ENCODE measurements at regions not wholly inside any gene's neighbourhood (a gene's known extent, or its start where the extent isn't known, plus 50 kb on each side); places are given as distances from the start of the nearest gene placed in this dataset.
A peak's percentile ranks its signal among the peaks of the same experiment; 100 is the strongest.
"Not testable (repeated sequence)": the region's sequence is repeated elsewhere in the genome, so short reads cannot be mapped to it uniquely, and the experiment has no call there.

DNA sequence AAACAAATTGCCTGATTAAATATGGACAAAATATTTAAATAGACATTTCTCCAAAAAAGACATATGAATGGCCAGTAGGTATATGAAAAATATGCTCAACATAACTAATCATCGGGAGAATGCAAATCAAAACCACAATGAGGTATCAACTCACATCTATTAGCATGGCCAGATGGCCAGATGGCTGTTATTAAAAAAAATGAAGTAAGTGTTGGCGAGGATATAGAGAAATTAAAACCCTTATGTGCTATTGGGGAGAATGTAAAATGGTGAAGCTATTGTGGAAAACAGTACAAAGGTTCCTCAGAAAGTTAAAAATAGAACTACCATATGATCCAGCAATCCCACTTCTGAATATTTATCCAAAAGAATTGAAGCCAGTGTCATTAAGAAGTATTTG lies 272.3 kb upstream of the ZNF804A start:
- Histone ChIP-seq H3K4me3 (ENCODE audit: low read length) (no peak overlapping the region), H3K4me1 (ENCODE audit: insufficient read depth, low read length) (no peaks in the 10 kb centered on the region), H3K36me3 (ENCODE audit: insufficient read depth, low read depth, low read length) (no peaks in the 10 kb centered on the region), H3K9me3 (ENCODE audit: insufficient read depth, low read depth, low read length) (no peaks in the 10 kb centered on the region), H3K27me3 (ENCODE audit: insufficient read depth, low read length) (no peaks in the 10 kb centered on the region), H3K9ac (ENCODE audit: low read depth, low read length) (no peak overlapping the region), H3K27ac (ENCODE audit: low read length) (no peak overlapping the region)

DNA sequence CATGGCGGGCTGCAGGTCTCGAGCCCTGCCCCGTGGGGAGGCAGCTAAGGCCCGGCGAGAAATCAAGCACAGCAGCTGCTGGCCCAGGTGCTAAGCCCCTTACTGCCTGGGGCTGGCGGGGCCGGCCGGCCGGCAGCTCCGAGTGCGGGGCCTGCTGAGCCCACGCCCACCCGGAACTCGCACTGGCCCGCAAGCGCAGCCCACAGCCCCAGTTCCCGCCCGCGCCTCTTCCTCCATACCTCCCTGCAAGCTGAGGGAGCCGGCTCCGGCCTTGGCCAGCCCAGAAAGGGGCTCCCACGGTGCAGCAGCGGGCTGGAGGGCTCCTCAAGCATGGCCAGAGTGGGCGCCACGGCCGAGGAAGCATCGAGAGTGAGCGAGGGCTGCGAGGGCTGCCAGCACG lies 270.5 kb upstream of the ZNF804A start:
- H3K4me1 ChIP-seq (ENCODE audit: insufficient read depth, low read length); H3K9me3 ChIP-seq (ENCODE audit: insufficient read depth, low read depth, low read length); H3K9ac ChIP-seq (ENCODE audit: low read depth, low read length); H3K36me3 ChIP-seq (ENCODE audit: insufficient read depth, low read depth, low read length); H3K4me3 ChIP-seq (ENCODE audit: low read length); H3K27ac ChIP-seq (ENCODE audit: low read length); H3K27me3 ChIP-seq (ENCODE audit: insufficient read depth, low read length): not testable (repeated sequence)

DNA sequence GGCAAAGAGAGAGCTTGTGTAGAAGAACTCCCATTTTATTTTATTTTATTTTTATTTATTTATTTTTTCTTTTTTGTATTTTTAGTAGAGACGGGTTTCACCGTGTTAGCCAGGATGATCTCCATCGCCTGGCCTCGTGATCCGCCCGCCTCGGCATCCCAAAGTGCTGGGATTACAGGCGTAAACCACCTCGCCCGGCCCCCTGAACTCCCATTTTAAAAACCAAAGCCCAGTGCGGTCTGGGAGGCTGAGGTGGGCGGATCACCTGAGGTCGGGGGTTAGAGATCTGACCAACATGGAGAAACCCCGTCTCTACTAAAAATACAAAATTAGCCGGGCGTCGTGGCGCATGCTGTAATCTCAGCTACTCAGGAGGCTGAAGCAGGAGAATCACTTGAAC lies 267.8 kb upstream of the ZNF804A start:
- not testable (repeated sequence) for H3K4me1 ChIP-seq (ENCODE audit: insufficient read depth, low read length); H3K9me3 ChIP-seq (ENCODE audit: insufficient read depth, low read depth, low read length); H3K27ac ChIP-seq (ENCODE audit: low read length); H3K36me3 ChIP-seq (ENCODE audit: insufficient read depth, low read depth, low read length); H3K4me3 ChIP-seq (ENCODE audit: low read length); H3K27me3 ChIP-seq (ENCODE audit: insufficient read depth, low read length); H3K9ac ChIP-seq (ENCODE audit: low read depth, low read length)

DNA sequence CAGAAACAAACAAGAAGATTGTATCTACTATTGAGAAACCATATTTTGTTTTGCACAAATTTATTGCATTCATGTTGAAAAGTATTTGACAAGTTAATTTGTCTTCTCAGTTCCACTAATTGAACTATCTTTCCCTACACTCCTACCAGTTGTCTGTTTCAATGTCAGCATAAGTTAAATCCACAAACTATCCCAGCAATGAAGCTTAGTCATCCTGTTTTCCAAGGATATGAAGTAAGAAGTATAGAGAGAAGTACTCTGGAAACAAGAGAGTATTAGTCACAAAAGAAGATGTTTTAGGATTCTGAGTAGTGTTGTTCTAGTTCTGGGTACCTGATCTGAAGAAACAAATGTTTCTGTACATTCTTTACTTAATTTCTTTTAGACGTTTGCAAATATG lies 261.6 kb upstream of the ZNF804A start:
- Histone ChIP-seq H3K27me3 (ENCODE audit: insufficient read depth, low read length) (peaks cover 59% of the 10 kb centered on the region), H3K9ac (ENCODE audit: low read depth, low read length) (no peak overlapping the region), H3K4me3 (ENCODE audit: low read length) (no peak overlapping the region), H3K36me3 (ENCODE audit: insufficient read depth, low read depth, low read length) (no peaks in the 10 kb centered on the region), H3K4me1 (ENCODE audit: insufficient read depth, low read length) (peaks cover 12% of the 10 kb centered on the region), H3K27ac (ENCODE audit: low read length) (no peak overlapping the region), H3K9me3 (ENCODE audit: insufficient read depth, low read depth, low read length) (no peaks in the 10 kb centered on the region)

GRCh38 chr2:184338771-184339170 lies 259.6 kb upstream of the ZNF804A start:
- Histone ChIP-seq H3K9ac (ENCODE audit: low read depth, low read length) (no peak overlapping the region), H3K27me3 (ENCODE audit: insufficient read depth, low read length) (peaks cover 63% of the 10 kb centered on the region), H3K4me1 (ENCODE audit: insufficient read depth, low read length) (peaks cover 12% of the 10 kb centered on the region), H3K36me3 (ENCODE audit: insufficient read depth, low read depth, low read length) (no peaks in the 10 kb centered on the region), H3K9me3 (ENCODE audit: insufficient read depth, low read depth, low read length) (no peaks in the 10 kb centered on the region), H3K27ac (ENCODE audit: low read length) (no peak overlapping the region), H3K4me3 (ENCODE audit: low read length) (0 out of 2 replicates have a peak overlapping the region, but pooled peaks have one; percentile 19)

- H3K36me3 ChIP-seq (ENCODE audit: insufficient read depth, low read depth, low read length): no peaks in the 10 kb centered on the region
- H3K27ac ChIP-seq (ENCODE audit: low read length): no peak overlapping the region
- H3K4me3 ChIP-seq (ENCODE audit: low read length): no peak overlapping the region
- peaks cover 12% of the 10 kb centered on the region for H3K4me1 ChIP-seq (ENCODE audit: insufficient read depth, low read length)
- H3K27me3 ChIP-seq (ENCODE audit: insufficient read depth, low read length): peaks cover 63% of the 10 kb centered on the region
- no peaks in the 10 kb centered on the region for H3K9me3 ChIP-seq (ENCODE audit: insufficient read depth, low read depth, low read length)
- no peak overlapping the region for H3K9ac ChIP-seq (ENCODE audit: low read depth, low read length)
Observed at GRCh38 chr2:184339966-184340365, 258.4 kb upstream of the ZNF804A start.

GRCh38 chr2:184346338-184346862 lies 251.9 kb upstream of the ZNF804A start:
- H3K27me3 ChIP-seq (ENCODE audit: insufficient read depth, low read length): 0 out of 2 replicates have a peak, but pooled peaks cover 4% of the 10 kb centered on the region
- H3K4me1 ChIP-seq (ENCODE audit: insufficient read depth, low read length): no peaks in the 10 kb centered on the region
- no peaks in the 10 kb centered on the region for H3K9me3 ChIP-seq (ENCODE audit: insufficient read depth, low read depth, low read length)
- H3K27ac ChIP-seq (ENCODE audit: low read length): no peak overlapping the region
- no peak overlapping the region for H3K9ac ChIP-seq (ENCODE audit: low read depth, low read length)
- no peak overlapping the region for H3K4me3 ChIP-seq (ENCODE audit: low read length)
- no peaks in the 10 kb centered on the region for H3K36me3 ChIP-seq (ENCODE audit: insufficient read depth, low read depth, low read length)

- no peaks in the 10 kb centered on the region for H3K4me1 ChIP-seq (ENCODE audit: insufficient read depth, low read length)
- H3K36me3 ChIP-seq (ENCODE audit: insufficient read depth, low read depth, low read length): no peaks in the 10 kb centered on the region
- H3K27me3 ChIP-seq (ENCODE audit: insufficient read depth, low read length): no peaks in the 10 kb centered on the region
- no peak overlapping the region for H3K27ac ChIP-seq (ENCODE audit: low read length)
- no peaks in the 10 kb centered on the region for H3K9me3 ChIP-seq (ENCODE audit: insufficient read depth, low read depth, low read length)
- H3K9ac ChIP-seq (ENCODE audit: low read depth, low read length): no peak overlapping the region
- H3K4me3 ChIP-seq (ENCODE audit: low read length): no peak overlapping the region
Observed at GRCh38 chr2:184351126-184351525, 247.2 kb upstream of the ZNF804A start.

DNA sequence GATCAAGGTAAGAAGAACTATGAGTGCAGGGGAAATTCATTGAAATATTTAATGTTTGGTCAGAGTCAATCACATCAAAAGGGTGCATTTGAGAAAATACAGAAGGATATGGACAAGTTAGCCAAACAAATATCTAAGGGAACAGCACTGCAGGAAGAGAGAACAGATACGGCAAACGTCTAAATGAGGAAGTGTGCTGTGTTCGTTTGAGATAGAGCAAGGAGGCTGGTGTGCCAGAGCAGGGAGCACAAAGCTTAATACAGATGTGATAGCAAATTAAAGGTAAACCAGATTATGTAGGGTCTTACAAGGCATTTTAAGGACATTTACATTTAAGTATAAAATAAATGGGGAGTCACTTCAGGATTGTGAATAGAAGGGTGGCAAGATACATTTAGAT lies 241.3 kb upstream of the ZNF804A start:
- H3K4me1 ChIP-seq (ENCODE audit: insufficient read depth, low read length): no peaks in the 10 kb centered on the region; the same call in 1 of the 2 replicates
- no peaks in the 10 kb centered on the region for H3K9me3 ChIP-seq (ENCODE audit: insufficient read depth, low read depth, low read length)
- H3K4me3 ChIP-seq (ENCODE audit: low read length): no peak overlapping the region

DNA sequence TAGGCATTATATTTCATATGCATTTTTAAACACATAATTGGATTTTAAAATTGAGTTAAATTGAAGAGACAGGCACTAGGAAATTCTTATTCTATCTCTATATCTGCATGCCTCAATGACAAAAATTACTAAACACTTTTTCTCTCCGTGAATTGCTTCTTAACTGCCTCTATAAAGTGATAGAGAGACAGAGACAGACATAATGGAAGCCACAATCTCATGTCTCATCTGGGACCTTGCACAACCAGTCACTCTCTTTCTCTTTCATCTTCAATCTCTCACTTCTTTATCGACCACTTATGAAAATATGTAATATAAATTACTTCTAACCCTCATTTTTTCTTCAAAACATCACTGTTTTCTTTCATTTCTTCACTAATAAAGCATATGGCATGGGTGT lies 238.9 kb upstream of the ZNF804A start:
- H3K4me3 ChIP-seq (ENCODE audit: low read length): no peak overlapping the region
- no peaks in the 10 kb centered on the region; the same call in 1 of the 2 replicates for H3K4me1 ChIP-seq (ENCODE audit: insufficient read depth, low read length)
- no peaks in the 10 kb centered on the region for H3K27me3 ChIP-seq (ENCODE audit: insufficient read depth, low read length)
- H3K27ac ChIP-seq (ENCODE audit: low read length): no peak overlapping the region
- no peak overlapping the region for H3K9ac ChIP-seq (ENCODE audit: low read depth, low read length)
- no peaks in the 10 kb centered on the region for H3K9me3 ChIP-seq (ENCODE audit: insufficient read depth, low read depth, low read length)
- no peaks in the 10 kb centered on the region for H3K36me3 ChIP-seq (ENCODE audit: insufficient read depth, low read depth, low read length)

More for the DNA sequence above, 241.3 kb upstream of the ZNF804A start:
- H3K36me3 ChIP-seq (ENCODE audit: insufficient read depth, low read depth, low read length): no peaks in the 10 kb centered on the region
- no peak overlapping the region for H3K27ac ChIP-seq (ENCODE audit: low read length)
- H3K9ac ChIP-seq (ENCODE audit: low read depth, low read length): no peak overlapping the region
- no peaks in the 10 kb centered on the region for H3K27me3 ChIP-seq (ENCODE audit: insufficient read depth, low read length)

- no peak overlapping the region for H3K9ac ChIP-seq (ENCODE audit: low read depth, low read length)
- no peak overlapping the region for H3K27ac ChIP-seq (ENCODE audit: low read length)
- H3K27me3 ChIP-seq (ENCODE audit: insufficient read depth, low read length): no peaks in the 10 kb centered on the region
- H3K4me1 ChIP-seq (ENCODE audit: insufficient read depth, low read length): no peaks in the 10 kb centered on the region; the same call in 1 of the 2 replicates
- no peaks in the 10 kb centered on the region for H3K36me3 ChIP-seq (ENCODE audit: insufficient read depth, low read depth, low read length)
- H3K9me3 ChIP-seq (ENCODE audit: insufficient read depth, low read depth, low read length): no peaks in the 10 kb centered on the region
- no peak overlapping the region for H3K4me3 ChIP-seq (ENCODE audit: low read length)
Observed at GRCh38 chr2:184363213-184363612, 235.1 kb upstream of the ZNF804A start.

GRCh38 chr2:184367211-184367610 lies 231.1 kb upstream of the ZNF804A start:
- Histone ChIP-seq H3K4me3 (ENCODE audit: low read length) (no peak overlapping the region), H3K9me3 (ENCODE audit: insufficient read depth, low read depth, low read length) (no peaks in the 10 kb centered on the region), H3K9ac (ENCODE audit: low read depth, low read length) (no peak overlapping the region), H3K27ac (ENCODE audit: low read length) (no peak overlapping the region), H3K36me3 (ENCODE audit: insufficient read depth, low read depth, low read length) (no peaks in the 10 kb centered on the region), H3K27me3 (ENCODE audit: insufficient read depth, low read length) (no peaks in the 10 kb centered on the region), H3K4me1 (ENCODE audit: insufficient read depth, low read length) (peaks cover 6% of the 10 kb centered on the region; the same call in 1 of the 2 replicates)
